WTC11 (cell line): ENCODE measurements at regions not wholly inside any gene's neighbourhood (a gene's known extent, or its start where the extent isn't known, plus 50 kb on each side); places are given as distances from the start of the nearest gene placed in this dataset.
"Not testable (repeated sequence)": the region's sequence is repeated elsewhere in the genome, so short reads cannot be mapped to it uniquely, and the experiment has no call there.

ENCODE experiments used
- ATAC-seq: fragments of 200-7000 bp; cut with Tn5 transposase; 2 replicates; pipeline ENCODE4 v1.10.0; 2021; ENCODE audit warnings: mild to moderate bottlenecking, moderate library complexity
- CTCF ChIA-PET: fragments of 300-600 bp; sonication (Branson Sonifier 250); formaldehyde crosslinking; loops from one replicate; lab custom pipeline; 2021; ENCODE audit warnings: antibody characterized with exemption; lab: Charles Lee
- POLR2A ChIA-PET: fragments of 350-600 bp; sonication (Branson Sonifier 250); formaldehyde crosslinking; loops from one replicate; lab custom pipeline; 2021; ENCODE audit warnings: antibody characterized with exemption; lab: Charles Lee
- DNase-seq: peaks from one replicate; pipeline ENCODE4 v3.0.0; 2021; ENCODE audit warnings: low spot score
- H3K27ac Mint-ChIP-seq: 2 replicates; pipeline ENCODE4 v1.8.0; 2021; ENCODE audit warnings: mixed read lengths
- H3K27me3 Mint-ChIP-seq: 2 replicates; pipeline ENCODE4 v1.8.0; 2021; ENCODE audit warnings: low read depth, mild to moderate bottlenecking, moderate library complexity, mixed read lengths
- H3K36me3 Mint-ChIP-seq: 2 replicates; pipeline ENCODE4 v1.8.0; 2021; ENCODE audit warnings: mixed read lengths
- H3K4me1 Mint-ChIP-seq: 2 replicates; pipeline ENCODE4 v1.8.0; 2022; ENCODE audit warnings: mixed read lengths
- H3K4me3 Mint-ChIP-seq: 2 replicates; pipeline ENCODE4 v1.8.0; 2021; ENCODE audit warnings: mild to moderate bottlenecking, moderate library complexity, mixed read lengths
- H3K9me3 Mint-ChIP-seq: 2 replicates; pipeline ENCODE4 v1.8.0; 2021; ENCODE audit warnings: mixed read lengths
- ARID4B ChIP-seq: sonication (generic); formaldehyde crosslinking; IDR thresholded peaks from 2 replicates; pipeline ENCODE4 v1.8.0; 2023; ENCODE audit warnings: missing genetic modification reagents, mild to moderate bottlenecking, borderline replicate concordance
- ATF3 ChIP-seq: sonication (generic); formaldehyde crosslinking; conservative IDR thresholded peaks from 2 replicates; pipeline ENCODE4 v1.8.1; 2022; ENCODE audit warnings: mild to moderate bottlenecking, missing genetic modification reagents
- GABPB1 ChIP-seq: sonication (generic); formaldehyde crosslinking; IDR thresholded peaks from 2 replicates; pipeline ENCODE4 v1.8.1; 2023; ENCODE audit warnings: mild to moderate bottlenecking, missing genetic modification reagents
- IRF2 ChIP-seq: sonication (generic); formaldehyde crosslinking; IDR thresholded peaks from 2 replicates; pipeline ENCODE4 v1.8.0; 2022; ENCODE audit warnings: low read depth, missing genetic modification reagents, borderline replicate concordance
- MXD4 ChIP-seq: fragments of 250-450 bp; sonication (Bioruptor Pico); IDR thresholded peaks from 2 replicates; pipeline ENCODE4 v1.8.0; 2021; ENCODE audit warnings: mild to moderate bottlenecking, moderate library complexity, borderline replicate concordance
- NR1H2 ChIP-seq: sonication (generic); formaldehyde crosslinking; IDR thresholded peaks from 2 replicates; pipeline ENCODE4 v1.9.0; 2021; ENCODE audit warnings: mild to moderate bottlenecking, moderate library complexity, missing genetic modification reagents
- SMAD4 ChIP-seq: sonication (generic); formaldehyde crosslinking; IDR thresholded peaks from 2 replicates; pipeline ENCODE4 v1.8.0; 2022; ENCODE audit warnings: mild to moderate bottlenecking, missing genetic modification reagents
- USF2 ChIP-seq: sonication (generic); formaldehyde crosslinking; IDR thresholded peaks from 2 replicates; pipeline ENCODE4 v1.8.1; 2023; ENCODE audit warnings: mild to moderate bottlenecking, missing genetic modification reagents, moderate library complexity
- ZNF232 ChIP-seq: sonication (generic); formaldehyde crosslinking; IDR thresholded peaks from 2 replicates; pipeline ENCODE4 v1.8.0; 2022; ENCODE audit warnings: mild to moderate bottlenecking, missing genetic modification reagents
- ZNF396 ChIP-seq: fragments of 250-450 bp; sonication (Bioruptor Pico); IDR thresholded peaks from 2 replicates; pipeline ENCODE4 v1.8.0; 2021; ENCODE audit warnings: mild to moderate bottlenecking, moderate library complexity, borderline replicate concordance
- TF ChIP-seq, protein P1 (sequence below): fragments of 250-450 bp; sonication (Bioruptor Pico); IDR thresholded peaks from 2 replicates; pipeline ENCODE4 v1.9.0; 2021; ENCODE audit warnings: mild to moderate bottlenecking
- TF ChIP-seq, protein P2 (sequence below): sonication (generic); formaldehyde crosslinking; IDR thresholded peaks from 2 replicates; pipeline ENCODE4 v1.8.1; 2022; ENCODE audit warnings: mild to moderate bottlenecking, missing genetic modification reagents, moderate library complexity, borderline replicate concordance
- TF ChIP-seq, protein P3 (sequence below): sonication (generic); formaldehyde crosslinking; IDR thresholded peaks from 2 replicates; pipeline ENCODE4 v1.8.0; 2022; ENCODE audit warnings: mild to moderate bottlenecking, missing genetic modification reagents
- TF ChIP-seq, protein P4 (sequence below): fragments of 200-600 bp; IDR thresholded peaks from 2 replicates; pipeline ENCODE4 v1.8.0; 2022; ENCODE audit warnings: antibody characterized with exemption

- TF ChIP-seq, protein P1, sequence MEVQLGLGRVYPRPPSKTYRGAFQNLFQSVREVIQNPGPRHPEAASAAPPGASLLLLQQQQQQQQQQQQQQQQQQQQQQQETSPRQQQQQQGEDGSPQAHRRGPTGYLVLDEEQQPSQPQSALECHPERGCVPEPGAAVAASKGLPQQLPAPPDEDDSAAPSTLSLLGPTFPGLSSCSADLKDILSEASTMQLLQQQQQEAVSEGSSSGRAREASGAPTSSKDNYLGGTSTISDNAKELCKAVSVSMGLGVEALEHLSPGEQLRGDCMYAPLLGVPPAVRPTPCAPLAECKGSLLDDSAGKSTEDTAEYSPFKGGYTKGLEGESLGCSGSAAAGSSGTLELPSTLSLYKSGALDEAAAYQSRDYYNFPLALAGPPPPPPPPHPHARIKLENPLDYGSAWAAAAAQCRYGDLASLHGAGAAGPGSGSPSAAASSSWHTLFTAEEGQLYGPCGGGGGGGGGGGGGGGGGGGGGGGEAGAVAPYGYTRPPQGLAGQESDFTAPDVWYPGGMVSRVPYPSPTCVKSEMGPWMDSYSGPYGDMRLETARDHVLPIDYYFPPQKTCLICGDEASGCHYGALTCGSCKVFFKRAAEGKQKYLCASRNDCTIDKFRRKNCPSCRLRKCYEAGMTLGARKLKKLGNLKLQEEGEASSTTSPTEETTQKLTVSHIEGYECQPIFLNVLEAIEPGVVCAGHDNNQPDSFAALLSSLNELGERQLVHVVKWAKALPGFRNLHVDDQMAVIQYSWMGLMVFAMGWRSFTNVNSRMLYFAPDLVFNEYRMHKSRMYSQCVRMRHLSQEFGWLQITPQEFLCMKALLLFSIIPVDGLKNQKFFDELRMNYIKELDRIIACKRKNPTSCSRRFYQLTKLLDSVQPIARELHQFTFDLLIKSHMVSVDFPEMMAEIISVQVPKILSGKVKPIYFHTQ, result no peak
- no peak for TF ChIP-seq NR1H2 (CRISPR knock-in tag)
- TF ChIP-seq, protein P2, sequence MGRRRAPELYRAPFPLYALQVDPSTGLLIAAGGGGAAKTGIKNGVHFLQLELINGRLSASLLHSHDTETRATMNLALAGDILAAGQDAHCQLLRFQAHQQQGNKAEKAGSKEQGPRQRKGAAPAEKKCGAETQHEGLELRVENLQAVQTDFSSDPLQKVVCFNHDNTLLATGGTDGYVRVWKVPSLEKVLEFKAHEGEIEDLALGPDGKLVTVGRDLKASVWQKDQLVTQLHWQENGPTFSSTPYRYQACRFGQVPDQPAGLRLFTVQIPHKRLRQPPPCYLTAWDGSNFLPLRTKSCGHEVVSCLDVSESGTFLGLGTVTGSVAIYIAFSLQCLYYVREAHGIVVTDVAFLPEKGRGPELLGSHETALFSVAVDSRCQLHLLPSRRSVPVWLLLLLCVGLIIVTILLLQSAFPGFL (CRISPR knock-in tag), result no peak
Observed at GRCh38 chr11:96580476-96581040, 190.7 kb downstream of the JRKL start (continued).

DNA sequence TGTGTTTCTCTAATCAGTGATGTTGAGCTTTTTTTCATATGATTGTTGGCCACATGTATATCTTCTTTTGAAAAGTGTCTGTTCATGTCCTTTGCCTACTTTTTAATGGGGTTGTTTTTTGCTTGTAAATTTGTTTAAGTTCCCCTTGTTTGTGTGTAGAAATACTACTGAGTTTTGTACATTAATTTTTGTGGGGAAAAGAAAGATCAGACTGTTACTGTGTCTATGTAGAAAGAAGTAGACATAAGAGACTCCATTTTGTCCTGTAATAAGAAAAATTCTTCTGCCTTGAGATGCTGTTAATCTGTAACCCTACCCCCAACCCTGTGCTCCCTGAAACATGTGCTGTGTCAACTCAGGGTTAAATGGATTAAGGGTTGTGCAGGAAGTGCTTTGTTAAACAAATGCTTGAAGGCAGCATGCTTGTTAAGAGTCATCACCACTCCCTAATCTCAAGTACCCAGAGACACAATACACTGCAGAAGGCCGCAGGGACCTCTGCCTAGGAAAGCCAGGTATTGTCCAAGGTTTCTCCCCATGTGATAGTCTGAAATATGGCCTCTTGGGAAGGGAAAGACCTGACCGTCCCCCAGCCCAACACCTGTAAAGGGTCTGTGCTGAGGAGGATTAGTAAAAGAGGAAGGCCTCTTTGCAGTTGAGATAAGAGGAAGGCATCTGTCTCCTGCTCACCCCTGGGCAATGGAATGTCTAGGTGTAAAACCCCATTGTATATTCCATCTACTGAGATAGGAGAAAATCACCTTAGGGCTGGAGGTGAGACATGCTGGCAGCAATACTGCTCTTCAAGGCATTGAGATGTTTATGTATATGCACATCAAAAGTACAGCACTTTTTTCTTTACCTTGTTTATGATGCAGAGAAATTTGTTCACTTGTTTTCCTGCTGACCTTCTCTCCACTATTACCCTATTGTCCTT lies 196.4 kb downstream of the JRKL start:
- H3K27me3 Mint-ChIP-seq, POLR2A ChIA-PET, ATAC-seq, H3K4me3 Mint-ChIP-seq, DNase-seq, CTCF ChIA-PET: not testable (repeated sequence)
- H3K9me3 Mint-ChIP-seq, result peaks cover 37% of the 10 kb centered on the region
- H3K27ac Mint-ChIP-seq, result peak overlapping the region; percentile 47
- peaks cover 39% of the 10 kb centered on the region for H3K36me3 Mint-ChIP-seq
- H3K4me1 Mint-ChIP-seq, result peaks cover 51% of the 10 kb centered on the region

DNA sequence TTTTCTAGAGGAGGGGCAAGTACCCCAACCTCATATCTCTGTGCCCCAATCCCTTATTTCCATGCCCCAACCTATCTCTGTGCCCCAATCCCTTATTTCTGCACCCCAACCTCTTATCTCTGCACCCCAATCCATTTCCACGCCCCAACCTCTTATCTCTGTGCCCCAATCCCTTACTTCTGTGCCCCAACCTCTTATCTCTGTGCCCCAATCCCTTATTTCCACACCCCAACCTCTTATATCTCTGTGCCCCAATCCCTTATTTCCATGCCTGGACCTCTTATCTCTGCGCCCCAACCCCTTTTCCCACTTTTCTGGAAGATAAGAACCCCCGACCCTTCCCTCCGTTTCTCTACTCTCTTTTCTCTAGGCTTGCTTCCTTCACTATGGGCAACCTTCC lies 199.0 kb downstream of the JRKL start:
- ATAC-seq, CTCF ChIA-PET, POLR2A ChIA-PET, DNase-seq, H3K27me3 Mint-ChIP-seq: not testable (repeated sequence)
- H3K27ac Mint-ChIP-seq, result 0 out of 2 replicates have a peak overlapping the region, but pooled peaks have one; percentile 35
- peaks cover 26% of the 10 kb centered on the region for H3K9me3 Mint-ChIP-seq
- peaks cover 71% of the 10 kb centered on the region for H3K4me1 Mint-ChIP-seq
- H3K4me3 Mint-ChIP-seq, result peak overlapping the region; percentile 52
- peaks cover 41% of the 10 kb centered on the region for H3K36me3 Mint-ChIP-seq

- ATAC-seq (no peak), DNase-seq (no peak)
- Mint-ChIP-seq H3K4me1 (peaks cover 65% of the 10 kb centered on the region), H3K4me3 (peak overlapping the region; percentile 9; the same call in 1 of the 2 replicates), H3K9me3 (peaks cover 1% of the 10 kb centered on the region; the same call in 1 of the 2 replicates), H3K27me3 (peaks cover 4% of the 10 kb centered on the region), H3K27ac (no peak overlapping the region), H3K36me3 (peaks cover 17% of the 10 kb centered on the region)
- ChIA-PET POLR2A (no interaction called here), CTCF (no interaction called here)
- TF ChIP-seq, protein P3, sequence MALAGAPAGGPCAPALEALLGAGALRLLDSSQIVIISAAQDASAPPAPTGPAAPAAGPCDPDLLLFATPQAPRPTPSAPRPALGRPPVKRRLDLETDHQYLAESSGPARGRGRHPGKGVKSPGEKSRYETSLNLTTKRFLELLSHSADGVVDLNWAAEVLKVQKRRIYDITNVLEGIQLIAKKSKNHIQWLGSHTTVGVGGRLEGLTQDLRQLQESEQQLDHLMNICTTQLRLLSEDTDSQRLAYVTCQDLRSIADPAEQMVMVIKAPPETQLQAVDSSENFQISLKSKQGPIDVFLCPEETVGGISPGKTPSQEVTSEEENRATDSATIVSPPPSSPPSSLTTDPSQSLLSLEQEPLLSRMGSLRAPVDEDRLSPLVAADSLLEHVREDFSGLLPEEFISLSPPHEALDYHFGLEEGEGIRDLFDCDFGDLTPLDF (CRISPR knock-in tag), result no peak
- TF ChIP-seq SMAD4 (CRISPR knock-in tag) (no peak), ZNF232 (CRISPR knock-in tag) (no peak), USF2 (CRISPR knock-in tag) (no peak), ZNF396 (CRISPR knock-in tag) (no peak), ATF3 (CRISPR knock-in tag) (no peak), ARID4B (CRISPR knock-in tag) (no peak), IRF2 (CRISPR knock-in tag) (no peak), GABPB1 (CRISPR knock-in tag) (no peak), MXD4 (CRISPR knock-in tag) (no peak)
- TF ChIP-seq, protein P4, sequence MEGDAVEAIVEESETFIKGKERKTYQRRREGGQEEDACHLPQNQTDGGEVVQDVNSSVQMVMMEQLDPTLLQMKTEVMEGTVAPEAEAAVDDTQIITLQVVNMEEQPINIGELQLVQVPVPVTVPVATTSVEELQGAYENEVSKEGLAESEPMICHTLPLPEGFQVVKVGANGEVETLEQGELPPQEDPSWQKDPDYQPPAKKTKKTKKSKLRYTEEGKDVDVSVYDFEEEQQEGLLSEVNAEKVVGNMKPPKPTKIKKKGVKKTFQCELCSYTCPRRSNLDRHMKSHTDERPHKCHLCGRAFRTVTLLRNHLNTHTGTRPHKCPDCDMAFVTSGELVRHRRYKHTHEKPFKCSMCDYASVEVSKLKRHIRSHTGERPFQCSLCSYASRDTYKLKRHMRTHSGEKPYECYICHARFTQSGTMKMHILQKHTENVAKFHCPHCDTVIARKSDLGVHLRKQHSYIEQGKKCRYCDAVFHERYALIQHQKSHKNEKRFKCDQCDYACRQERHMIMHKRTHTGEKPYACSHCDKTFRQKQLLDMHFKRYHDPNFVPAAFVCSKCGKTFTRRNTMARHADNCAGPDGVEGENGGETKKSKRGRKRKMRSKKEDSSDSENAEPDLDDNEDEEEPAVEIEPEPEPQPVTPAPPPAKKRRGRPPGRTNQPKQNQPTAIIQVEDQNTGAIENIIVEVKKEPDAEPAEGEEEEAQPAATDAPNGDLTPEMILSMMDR, result no peak
Observed at GRCh38 chr11:96595011-96595410, 205.2 kb downstream of the JRKL start.
